VCaP (cell line): ENCODE measurements at regions not wholly inside any gene's neighbourhood (a gene's known extent, or its start where the extent isn't known, plus 50 kb on each side); places are given as distances from the start of the nearest gene placed in this dataset.

Source experiments
- H3K27ac ChIP-seq: fragments of 450-650 bp; 2 replicates; pipeline ENCODE4 v1.5.1; 2017
- CTCF ChIP-seq: fragments of 450-650 bp; conservative IDR thresholded peaks from 2 replicates; pipeline ENCODE4 v1.5.1; 2017; ENCODE audit warnings: mild to moderate bottlenecking, moderate library complexity

- no peak for TF ChIP-seq CTCF
- H3K27ac ChIP-seq = no peak overlapping the region
Observed at GRCh38 chr2:157180359-157180758, 77.1 kb upstream of the GALNT5 start.

- TF ChIP-seq CTCF = no peak
- no peak overlapping the region for H3K27ac ChIP-seq
Observed at GRCh38 chr2:157181234-157181633, 76.3 kb upstream of the GALNT5 start.

- peak overlapping the region; percentile 57 for H3K27ac ChIP-seq
- TF ChIP-seq CTCF = no peak
Observed at GRCh38 chr2:157182204-157182709, 75.2 kb upstream of the GALNT5 start.

DNA sequence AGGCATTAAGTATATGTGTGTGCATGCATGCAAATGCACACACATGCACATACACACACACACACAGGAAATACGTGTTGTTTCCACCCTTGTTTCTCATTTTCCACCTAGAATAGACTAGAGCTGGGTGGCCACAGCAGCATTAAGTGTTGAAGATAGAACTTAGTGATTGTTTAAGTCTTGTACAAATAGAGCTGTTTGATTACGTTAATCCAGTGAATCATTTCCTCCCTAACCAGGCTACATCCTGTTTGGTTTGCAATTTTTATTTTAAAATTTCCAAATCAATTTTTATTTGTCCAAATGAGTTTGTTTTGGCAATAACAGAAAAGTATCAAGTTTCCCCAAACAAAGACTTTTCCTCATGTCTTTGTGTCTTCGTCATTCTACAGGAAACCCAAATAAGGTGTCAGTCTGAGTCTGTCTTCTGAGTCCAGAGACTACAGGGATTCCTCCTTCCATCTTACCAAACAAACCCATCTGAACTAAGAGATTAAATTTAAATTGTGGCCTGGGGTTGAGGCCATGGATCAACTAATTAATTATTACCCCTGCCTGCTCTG is 74.6 kb upstream of the GALNT5 start:
- TF ChIP-seq CTCF = no peak
- peak overlapping the region; percentile 57 for H3K27ac ChIP-seq

DNA sequence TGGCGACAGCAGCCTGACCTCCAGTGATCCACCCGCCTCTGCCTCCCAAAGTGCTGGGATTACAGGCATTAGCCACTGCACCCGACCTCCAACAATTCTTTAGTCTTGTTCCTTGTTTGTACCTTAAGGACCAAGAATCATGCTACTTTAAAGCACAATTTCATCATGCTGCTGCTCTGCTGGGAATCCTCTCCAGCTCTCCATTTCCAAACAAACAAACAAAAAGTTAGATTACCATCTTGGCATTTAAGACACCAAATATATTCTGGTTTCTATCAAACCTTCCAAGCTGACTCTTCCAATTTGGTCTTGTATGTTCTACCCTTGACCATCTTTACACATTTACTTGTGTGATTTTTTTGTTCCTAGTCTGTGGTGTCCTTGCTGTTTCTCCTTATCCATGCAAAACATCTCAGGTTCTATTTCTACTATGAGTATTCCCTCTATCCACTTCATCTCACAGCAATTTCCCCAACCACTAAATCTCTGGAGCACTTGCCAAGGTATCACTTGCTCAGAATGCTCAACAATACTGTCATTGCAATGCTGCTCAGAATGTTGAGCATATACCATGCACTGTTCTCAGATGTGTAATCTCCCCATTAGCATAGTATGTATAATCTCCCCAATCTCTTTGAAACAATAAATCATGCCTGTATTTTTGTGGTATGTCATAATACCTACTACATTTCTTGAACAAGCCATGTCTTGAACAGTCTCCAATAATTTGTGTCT is 73.2 kb upstream of the GALNT5 start:
- no peak for TF ChIP-seq CTCF
- H3K27ac ChIP-seq = no peak overlapping the region

GRCh38 chr2:157185476-157186227 is 71.9 kb upstream of the GALNT5 start:
- no peak for TF ChIP-seq CTCF
- no peak overlapping the region for H3K27ac ChIP-seq

DNA sequence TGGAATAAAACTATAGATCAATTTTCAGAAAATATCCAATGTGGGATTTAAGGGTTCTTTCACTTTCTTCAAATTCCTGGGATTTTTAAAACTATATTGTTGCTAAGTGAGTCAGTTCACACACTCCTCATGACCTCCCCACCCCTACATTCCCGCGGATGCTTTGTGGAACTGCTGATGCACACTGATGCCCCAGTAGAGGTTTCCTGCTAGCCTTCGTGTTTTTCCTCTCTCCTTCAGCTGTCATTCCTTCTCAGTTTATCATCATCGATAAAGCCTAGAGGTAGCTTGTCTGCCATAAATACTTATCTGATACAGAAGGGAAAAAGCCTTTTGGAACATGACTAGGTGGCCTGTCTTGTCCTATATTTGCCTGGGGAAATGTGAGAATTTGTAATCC is 67.4 kb upstream of the GALNT5 start:
- no peak overlapping the region for H3K27ac ChIP-seq
- TF ChIP-seq CTCF = no peak
